ENCODE measurements at regions not wholly inside any gene's neighbourhood (a gene's known extent, or its start where the extent isn't known, plus 50 kb on each side); places are given as distances from the start of the nearest gene placed in this dataset.
A peak's percentile ranks its signal among the peaks of the same experiment; 100 is the strongest.

GRCh38 chr12:11980115-11980514 is 90.6 kb upstream of the BCL2L14 start:
- H3K4me1 ChIP-seq (ENCODE audit: insufficient read depth, low read length): peaks cover 32% of the 10 kb centered on the region
- H3K4me1 Mint-ChIP-seq (ENCODE audit: low read depth): peaks cover 47% of the 10 kb centered on the region
- CTCF ChIA-PET: no interaction called here
- no peak for TF ChIP-seq CTCF (IDR thresholded peaks at IDR 0.05)
- DNase-seq (peak in 1 of 14 experiments; percentile 11), ATAC-seq (ENCODE audit: poor library complexity) (no peak)
- H3K9me3 ChIP-seq (ENCODE audit: control insufficient read depth in 1 of 2, insufficient read depth in 1 of 2, low read length in 2 of 2): no peaks in the 10 kb centered on the region
- no peaks in the 10 kb centered on the region for H3K36me3 ChIP-seq (ENCODE audit: insufficient read depth, low read length)
- H3K27me3 ChIP-seq (ENCODE audit: control insufficient read depth in 1 of 2, insufficient read depth in 2 of 2, low read length in 2 of 2): no peaks in the 10 kb centered on the region
- H3K9me3 Mint-ChIP-seq: peaks cover 3% of the 10 kb centered on the region
- POLR2A ChIA-PET: no interaction called here
- H3K4me3 Mint-ChIP-seq: peak overlapping the region; percentile 43
- H3K36me3 Mint-ChIP-seq (ENCODE audit: low read depth): no peaks in the 10 kb centered on the region
- intact Hi-C loops (cut with DNase I, micrococcal nuclease): no loop called here
- peak overlapping the region; percentile 6 to 77 for H3K27ac ChIP-seq (ENCODE audit: low read depth in 1 of 2, low read length in 2 of 2)
- peak overlapping the region; percentile 67 for H3K27ac Mint-ChIP-seq
- no peaks in the 10 kb centered on the region for H3K27me3 Mint-ChIP-seq
- H3K4me3 ChIP-seq (ENCODE audit: low read length): no peak overlapping the region

DNA sequence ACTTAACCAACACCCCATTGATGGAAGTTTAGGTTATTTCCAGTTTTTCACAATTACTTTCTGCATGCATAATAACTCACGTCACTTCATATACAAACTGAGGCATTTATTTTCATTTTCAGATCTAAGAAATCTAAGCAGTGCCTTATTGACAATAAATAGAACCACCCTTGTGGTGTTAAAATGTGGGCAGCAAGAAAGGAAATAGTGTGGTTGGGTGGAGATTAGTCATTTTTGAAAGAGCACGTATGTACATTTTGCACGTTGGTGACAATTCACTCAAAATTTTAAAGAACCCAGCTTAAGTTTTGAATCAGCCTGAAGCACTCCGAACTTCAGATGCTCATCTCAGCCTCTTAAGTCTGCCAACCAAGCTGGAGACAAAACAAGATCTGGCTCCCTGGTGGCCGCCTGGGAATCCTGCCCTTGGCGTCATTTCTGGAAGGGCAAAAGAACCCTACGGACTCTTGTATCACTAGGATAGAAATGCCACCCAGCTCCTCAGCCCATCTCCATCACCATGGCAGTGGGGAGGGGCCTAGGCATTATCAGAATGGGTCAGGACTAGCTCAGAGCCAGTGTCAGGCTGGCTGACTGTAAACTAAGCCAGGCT is 89.5 kb upstream of the BCL2L14 start:
- ChIA-PET CTCF (interaction anchor here (0.7 to 5.9 kb wide), 6 partner anchors 15 to 91 kb away, joined by 3 to 29 read pairs (median 4); no protein-coding TSS in a partner anchor), POLR2A (interaction anchor here (0.6 to 3.2 kb wide), 14 partner anchors 9 to 332 kb away, joined by 3 to 35 read pairs (median 4); partner anchors contain the start of gene ETV6)
- no peaks in the 10 kb centered on the region for H3K27me3 ChIP-seq (ENCODE audit: control insufficient read depth in 1 of 2, insufficient read depth in 2 of 2, low read length in 2 of 2)
- Mint-ChIP-seq H3K27me3 (no peaks in the 10 kb centered on the region), H3K27ac (peak overlapping the region; percentile 67), H3K36me3 (ENCODE audit: low read depth) (peaks cover 4% of the 10 kb centered on the region), H3K4me1 (ENCODE audit: low read depth) (peaks cover 47% of the 10 kb centered on the region), H3K4me3 (peak overlapping the region; percentile 1), H3K9me3 (peaks cover 6% of the 10 kb centered on the region)
- peak overlapping the region; percentile 54 to 77 for H3K27ac ChIP-seq (ENCODE audit: low read depth in 1 of 2, low read length in 2 of 2)
- H3K4me1 ChIP-seq (ENCODE audit: insufficient read depth, low read length): peaks cover 32% of the 10 kb centered on the region
- no peaks in the 10 kb centered on the region for H3K36me3 ChIP-seq (ENCODE audit: insufficient read depth, low read length)
- TF ChIP-seq CTCF (IDR thresholded peaks at IDR 0.05): no peak
- DNase-seq (peak in 13 of 14 experiments; percentile 9 to 93 (median 19)), ATAC-seq (ENCODE audit: poor library complexity) (peak; percentile 84)
- intact Hi-C loops (cut with DNase I, micrococcal nuclease): loop anchor here in 1 of 2 experiments (1.0 kb wide), 3 partner anchors 17 to 52 kb away; no protein-coding TSS in a partner anchor
- H3K9me3 ChIP-seq (ENCODE audit: control insufficient read depth in 1 of 2, insufficient read depth in 1 of 2, low read length in 2 of 2): no peaks in the 10 kb centered on the region
- peak overlapping the region; percentile 8 for H3K4me3 ChIP-seq (ENCODE audit: low read length)

GRCh38 chr12:11984417-11984816 is 86.3 kb upstream of the BCL2L14 start:
- intact Hi-C loops (cut with DNase I, micrococcal nuclease): no loop called here
- DNase-seq (no peak), ATAC-seq (ENCODE audit: poor library complexity) (no peak)
- H3K9me3 ChIP-seq (ENCODE audit: control insufficient read depth in 1 of 2, insufficient read depth in 1 of 2, low read length in 2 of 2): peaks cover 0 to 5% of the 10 kb centered on the region in 2 experiments
- ChIA-PET CTCF (interaction anchor here (5.9 kb wide), 1 partner anchor 25 kb away, joined by 29 read pairs; no protein-coding TSS in a partner anchor), POLR2A (interaction anchor here (1.1 to 1.3 kb wide), 2 partner anchors 14 to 23 kb away, joined by 3 to 6 read pairs; no protein-coding TSS in a partner anchor)
- H3K27ac Mint-ChIP-seq: peak overlapping the region; percentile 37
- peaks cover 9% of the 10 kb centered on the region for H3K9me3 Mint-ChIP-seq
- H3K27me3 ChIP-seq (ENCODE audit: control insufficient read depth in 1 of 2, insufficient read depth in 2 of 2, low read length in 2 of 2): no peaks in the 10 kb centered on the region
- no peak overlapping the region for H3K27ac ChIP-seq (ENCODE audit: low read depth in 1 of 2, low read length in 2 of 2)
- H3K4me3 ChIP-seq (ENCODE audit: low read length): no peak overlapping the region
- no peak overlapping the region for H3K4me3 Mint-ChIP-seq
- H3K4me1 ChIP-seq (ENCODE audit: insufficient read depth, low read length): peaks cover 25% of the 10 kb centered on the region
- H3K36me3 ChIP-seq (ENCODE audit: insufficient read depth, low read length): no peaks in the 10 kb centered on the region
- no peaks in the 10 kb centered on the region for H3K27me3 Mint-ChIP-seq
- TF ChIP-seq CTCF (IDR thresholded peaks at IDR 0.05): no peak
- H3K4me1 Mint-ChIP-seq (ENCODE audit: low read depth): peaks cover 39% of the 10 kb centered on the region
- H3K36me3 Mint-ChIP-seq (ENCODE audit: low read depth): peaks cover 7% of the 10 kb centered on the region

Data from CD4-positive, alpha-beta T cell (primary cell).